Glutamatergic neuron (in vitro differentiated cells): ENCODE measurements at regions not wholly inside any gene's neighbourhood (a gene's known extent, or its start where the extent isn't known, plus 50 kb on each side); places are given as distances from the start of the nearest gene placed in this dataset.
"Not testable (repeated sequence)": the region's sequence is repeated elsewhere in the genome, so short reads cannot be mapped to it uniquely, and the experiment has no call there.

Experiments used
- DNase-seq: peaks from one replicate; pipeline ENCODE4 v3.0.0; 2022
- H3K27ac Mint-ChIP-seq: one replicate; pipeline ENCODE4 v1.8.0; 2020; ENCODE audit warnings: mild to moderate bottlenecking, mixed read lengths, inconsistent platforms; ENCODE audit not compliant: unreplicated experiment
- H3K27me3 Mint-ChIP-seq: one replicate; pipeline ENCODE4 v1.8.0; 2020; ENCODE audit warnings: mild to moderate bottlenecking, moderate library complexity, mixed read lengths, inconsistent platforms; ENCODE audit not compliant: unreplicated experiment
- H3K36me3 Mint-ChIP-seq: one replicate; pipeline ENCODE4 v1.8.0; 2020; ENCODE audit warnings: mild to moderate bottlenecking, mixed read lengths, inconsistent platforms; ENCODE audit not compliant: unreplicated experiment
- H3K4me1 Mint-ChIP-seq: one replicate; pipeline ENCODE4 v1.8.0; 2020; ENCODE audit warnings: mild to moderate bottlenecking, low read depth, mixed read lengths, inconsistent platforms; ENCODE audit not compliant: unreplicated experiment
- H3K4me3 Mint-ChIP-seq: one replicate; pipeline ENCODE4 v1.8.0; 2020; ENCODE audit warnings: mild to moderate bottlenecking, mixed read lengths, inconsistent platforms; ENCODE audit not compliant: unreplicated experiment
- H3K9me3 Mint-ChIP-seq: one replicate; pipeline ENCODE4 v1.8.0; 2020; ENCODE audit warnings: mild to moderate bottlenecking, moderate library complexity, mixed read lengths, inconsistent platforms; ENCODE audit not compliant: unreplicated experiment
- TF ChIP-seq, protein P1 (sequence below): fragments of 200-600 bp; sonication (generic); IDR thresholded peaks from one replicate; pipeline ENCODE4 v1.5.0; 2021; ENCODE audit not compliant: partially characterized antibody, unreplicated experiment

DNA sequence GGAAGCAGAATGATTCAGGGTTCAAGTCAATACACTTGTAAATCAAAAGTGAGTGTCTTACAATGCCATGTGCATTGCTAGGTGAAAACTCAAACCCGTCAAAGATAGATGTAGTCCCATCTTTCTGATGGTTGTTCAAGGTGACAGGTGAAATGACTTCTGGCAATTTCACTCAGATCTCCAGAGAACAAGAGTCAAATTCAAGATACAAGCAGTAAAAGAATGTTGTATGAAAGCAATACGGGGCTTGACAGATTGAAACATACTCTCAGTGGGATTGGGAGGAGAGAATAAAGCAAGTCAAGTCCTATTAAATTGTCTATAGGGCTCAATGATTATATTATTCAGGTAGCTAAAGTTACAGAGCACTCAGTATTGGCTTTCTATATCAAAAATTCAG, 105.1 kb upstream of the ANXA10 start:
- Mint-ChIP-seq H3K9me3 (peaks cover 2% of the 10 kb centered on the region), H3K27me3 (no peaks in the 10 kb centered on the region), H3K27ac (no peak overlapping the region), H3K4me1 (no peaks in the 10 kb centered on the region), H3K4me3 (no peak overlapping the region), H3K36me3 (no peaks in the 10 kb centered on the region)
- TF ChIP-seq, protein P1, sequence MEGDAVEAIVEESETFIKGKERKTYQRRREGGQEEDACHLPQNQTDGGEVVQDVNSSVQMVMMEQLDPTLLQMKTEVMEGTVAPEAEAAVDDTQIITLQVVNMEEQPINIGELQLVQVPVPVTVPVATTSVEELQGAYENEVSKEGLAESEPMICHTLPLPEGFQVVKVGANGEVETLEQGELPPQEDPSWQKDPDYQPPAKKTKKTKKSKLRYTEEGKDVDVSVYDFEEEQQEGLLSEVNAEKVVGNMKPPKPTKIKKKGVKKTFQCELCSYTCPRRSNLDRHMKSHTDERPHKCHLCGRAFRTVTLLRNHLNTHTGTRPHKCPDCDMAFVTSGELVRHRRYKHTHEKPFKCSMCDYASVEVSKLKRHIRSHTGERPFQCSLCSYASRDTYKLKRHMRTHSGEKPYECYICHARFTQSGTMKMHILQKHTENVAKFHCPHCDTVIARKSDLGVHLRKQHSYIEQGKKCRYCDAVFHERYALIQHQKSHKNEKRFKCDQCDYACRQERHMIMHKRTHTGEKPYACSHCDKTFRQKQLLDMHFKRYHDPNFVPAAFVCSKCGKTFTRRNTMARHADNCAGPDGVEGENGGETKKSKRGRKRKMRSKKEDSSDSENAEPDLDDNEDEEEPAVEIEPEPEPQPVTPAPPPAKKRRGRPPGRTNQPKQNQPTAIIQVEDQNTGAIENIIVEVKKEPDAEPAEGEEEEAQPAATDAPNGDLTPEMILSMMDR: no peak
- no peak for DNase-seq

DNA sequence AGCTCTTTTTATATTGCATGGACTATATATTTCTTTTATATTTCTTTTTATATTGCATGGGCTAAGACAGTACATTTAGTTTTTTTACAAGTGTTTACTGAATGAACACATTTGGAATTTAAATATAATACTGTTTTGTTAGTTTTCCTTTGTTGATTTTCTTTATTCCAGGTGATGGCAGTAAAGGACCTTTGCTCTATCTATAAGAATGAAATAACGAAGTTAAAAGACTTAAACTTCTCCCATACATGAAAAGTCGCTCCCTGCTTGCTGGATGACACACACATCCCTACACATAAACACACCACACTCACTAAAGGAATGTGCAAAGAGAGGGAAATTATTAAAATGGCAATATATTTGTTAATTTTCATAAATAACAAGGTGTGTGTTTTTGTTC, 102.5 kb upstream of the ANXA10 start:
- H3K9me3 Mint-ChIP-seq: no peaks in the 10 kb centered on the region
- H3K36me3 Mint-ChIP-seq: no peaks in the 10 kb centered on the region
- H3K4me3 Mint-ChIP-seq: no peak overlapping the region
- no peak overlapping the region for H3K27ac Mint-ChIP-seq
- no peaks in the 10 kb centered on the region for H3K4me1 Mint-ChIP-seq
- H3K27me3 Mint-ChIP-seq: no peaks in the 10 kb centered on the region
- DNase-seq: no peak
- TF ChIP-seq, protein P1: no peak

DNA sequence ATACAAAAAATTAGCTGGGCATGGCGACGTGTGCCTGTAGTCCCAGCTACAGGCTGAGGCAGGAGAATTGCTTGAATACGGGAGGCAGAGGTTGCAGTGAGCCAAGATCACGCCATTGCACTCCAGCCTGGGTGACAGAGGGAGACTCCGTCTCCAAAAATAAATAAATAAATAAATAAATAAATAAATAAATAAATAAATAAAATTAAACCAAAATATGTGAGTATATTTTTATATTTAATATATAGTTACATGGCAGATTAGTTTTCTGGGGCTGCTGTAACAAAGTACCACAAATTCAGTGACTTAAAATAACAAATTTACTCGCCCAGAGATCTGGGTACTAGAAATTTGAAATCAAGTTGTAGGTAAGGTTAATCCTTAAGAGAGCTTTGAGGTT, 84.2 kb upstream of the ANXA10 start:
- not testable (repeated sequence) for H3K27ac Mint-ChIP-seq, H3K4me1 Mint-ChIP-seq, H3K4me3 Mint-ChIP-seq, H3K27me3 Mint-ChIP-seq, H3K36me3 Mint-ChIP-seq, DNase-seq, H3K9me3 Mint-ChIP-seq

DNA sequence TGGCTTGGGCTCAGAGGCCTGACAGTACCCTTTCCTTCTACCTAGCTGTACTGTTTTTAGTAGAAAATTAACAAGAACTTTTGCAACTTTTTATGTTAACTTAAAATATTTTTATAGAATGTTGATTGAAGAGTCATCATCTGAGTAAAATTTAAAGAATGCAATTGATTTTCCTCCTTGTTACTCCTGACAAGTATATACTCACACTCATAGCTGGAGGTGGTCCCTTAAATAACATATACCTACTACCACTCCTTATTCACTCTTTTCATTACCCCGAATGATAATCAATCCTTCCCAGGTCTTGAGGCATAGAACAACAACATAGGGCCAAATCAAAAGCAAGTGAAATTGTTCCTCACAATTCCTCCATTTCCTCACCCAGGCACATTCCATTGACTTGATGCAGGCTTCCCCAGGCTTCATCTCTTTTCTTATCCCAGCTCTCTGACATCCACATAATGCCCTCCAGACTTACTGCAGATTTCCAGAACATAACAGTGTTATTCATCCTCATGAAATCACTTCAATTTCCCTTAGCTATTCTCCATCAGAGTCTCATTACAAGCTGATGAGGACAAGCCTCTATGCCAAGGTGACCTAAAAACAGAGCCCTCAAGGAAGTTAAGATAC, 73.2 kb upstream of the ANXA10 start:
- H3K4me1 Mint-ChIP-seq: no peaks in the 10 kb centered on the region
- H3K9me3 Mint-ChIP-seq: no peaks in the 10 kb centered on the region
- peaks cover 5% of the 10 kb centered on the region for H3K36me3 Mint-ChIP-seq
- DNase-seq: no peak
- TF ChIP-seq, protein P1: no peak
- H3K27me3 Mint-ChIP-seq: no peaks in the 10 kb centered on the region
- H3K4me3 Mint-ChIP-seq: no peak overlapping the region
- H3K27ac Mint-ChIP-seq: no peak overlapping the region

DNA sequence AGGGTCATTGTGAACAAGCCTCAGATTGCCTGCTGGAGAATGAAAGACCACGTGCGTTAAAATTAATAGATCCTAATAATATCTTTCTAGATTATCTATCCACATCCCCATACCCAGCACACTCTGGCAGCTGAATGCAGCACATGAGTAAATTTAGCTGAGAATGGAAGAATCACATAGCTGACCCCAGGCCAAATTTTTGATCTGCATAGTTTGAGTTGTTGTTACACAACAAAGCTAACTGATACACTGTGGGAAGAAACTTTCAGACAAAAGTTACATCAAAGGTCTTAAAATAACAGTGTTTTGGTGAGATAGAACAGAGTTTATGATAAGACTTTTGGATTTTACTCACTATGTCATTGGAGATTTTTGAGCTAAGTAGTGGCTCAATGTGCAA, 72.4 kb upstream of the ANXA10 start:
- Mint-ChIP-seq H3K27ac (no peak overlapping the region), H3K9me3 (no peaks in the 10 kb centered on the region), H3K4me3 (no peak overlapping the region), H3K27me3 (no peaks in the 10 kb centered on the region), H3K36me3 (peaks cover 5% of the 10 kb centered on the region), H3K4me1 (no peaks in the 10 kb centered on the region)
- no peak for DNase-seq
- TF ChIP-seq, protein P1: no peak

DNA sequence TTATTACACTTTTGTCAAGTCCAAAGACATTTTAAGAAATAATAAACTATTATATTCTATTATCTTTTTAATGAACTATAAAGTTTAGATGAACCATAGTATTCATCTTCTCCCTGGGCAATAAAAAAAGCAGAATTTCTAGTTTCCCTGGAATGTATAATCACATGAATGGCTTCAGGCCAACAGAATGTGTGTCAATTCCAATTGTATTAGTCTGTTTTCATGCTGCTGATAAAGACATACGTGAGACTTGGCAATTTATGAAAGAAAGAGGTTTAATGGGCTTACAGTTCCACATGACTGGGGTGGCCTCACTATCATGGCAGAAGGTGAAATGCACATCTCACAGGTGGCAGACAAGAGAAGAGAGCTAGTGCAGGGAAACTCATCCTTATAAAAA, 70.7 kb upstream of the ANXA10 start:
- Mint-ChIP-seq H3K4me1 (no peaks in the 10 kb centered on the region), H3K4me3 (no peak overlapping the region), H3K27me3 (no peaks in the 10 kb centered on the region), H3K36me3 (peaks cover 5% of the 10 kb centered on the region), H3K27ac (no peak overlapping the region), H3K9me3 (no peaks in the 10 kb centered on the region)
- TF ChIP-seq, protein P1: no peak
- DNase-seq: no peak
